ENCODE measurements at regions not wholly inside any gene's neighbourhood (a gene's known extent, or its start where the extent isn't known, plus 50 kb on each side); places are given as distances from the start of the nearest gene placed in this dataset.

GRCh38 chr4:11598591-11598990 lies 169.9 kb upstream of the HS3ST1 start:
- H2BK12ac ChIP-seq (ENCODE audit: low read depth, low read length), result no peak overlapping the region
- TF ChIP-seq CHD1 (IDR thresholded peaks at IDR 0.05; ENCODE audit: low read depth, low read length) (no peak), GTF2F1 (IDR thresholded peaks at IDR 0.05; ENCODE audit: borderline replicate concordance, low read depth, low read length) (no peak), KDM4A (IDR thresholded peaks at IDR 0.05; ENCODE audit: low read depth, low read length, severe bottlenecking) (no peak), ATF3 (IDR thresholded peaks at IDR 0.05; ENCODE audit: insufficient read depth, low read depth, low read length) (no peak), SUZ12 (IDR thresholded peaks at IDR 0.05; ENCODE audit: low read length) (no peak), JUND (IDR thresholded peaks at IDR 0.05; ENCODE audit: low read length) (no peak), POLR2AphosphoS5 (IDR thresholded peaks at IDR 0.05; ENCODE audit: low read depth, low read length) (no peak), E2F6 (IDR thresholded peaks at IDR 0.05) (no peak), BRCA1 (IDR thresholded peaks at IDR 0.05; ENCODE audit: low read depth, low read length) (no peak), RFX5 (IDR thresholded peaks at IDR 0.05; ENCODE audit: borderline replicate concordance, low read depth, low read length) (no peak), YY1 (IDR thresholded peaks at IDR 0.05; ENCODE audit: low read depth, low read length) (no peak), TCF12 (IDR thresholded peaks at IDR 0.05; ENCODE audit: low read depth, low read length) (no peak), CEBPB (IDR thresholded peaks at IDR 0.05; ENCODE audit: low read depth, low read length) (no peak), CBX8 (IDR thresholded peaks at IDR 0.05; ENCODE audit: borderline replicate concordance, low read depth, low read length) (no peak)
- H3K23me2 ChIP-seq (ENCODE audit: low read depth, low read length), result no peaks in the 10 kb centered on the region
- no peak overlapping the region for H3K56ac ChIP-seq (replicated peaks; ENCODE audit: insufficient read length, low read depth, low read length)
- no peaks in the 10 kb centered on the region for H3K79me2 ChIP-seq (ENCODE audit: control insufficient read depth in 1 of 2, insufficient read depth in 2 of 2, low read length in 2 of 2)
- H3K27ac ChIP-seq (ENCODE audit: low read depth, low read length), result no peak overlapping the region
- no peak overlapping the region for H2BK120ac ChIP-seq (replicated peaks; ENCODE audit: low read depth, low read length)
- no peak overlapping the region for H3K4ac ChIP-seq (replicated peaks; ENCODE audit: insufficient read length, low read depth, low read length)
- no peak overlapping the region for H3K18ac ChIP-seq (ENCODE audit: extremely low read depth, low read length)
- no peaks in the 10 kb centered on the region for H3K27me3 ChIP-seq (replicated peaks in 1 of 4; ENCODE audit: control insufficient read depth in 3 of 4, extremely low read depth in 1 of 4, insufficient read depth in 3 of 4, low read length in 3 of 4)
- FAIRE-seq (no peak), DNase-seq (ENCODE audit: low read depth in 1 of 2, low spot score in 2 of 2) (no peak)
- H3K4me1 ChIP-seq (replicated peaks in 1 of 4; ENCODE audit: control insufficient read depth in 3 of 4, insufficient read depth in 4 of 4, low read length in 3 of 4), result no peaks in the 10 kb centered on the region
- H2BK20ac ChIP-seq (ENCODE audit: low read length), result no peak overlapping the region
- WGBS, 2 experiments (ENCODE audit: extremely low coverage in 1 of 2, insufficient coverage in 1 of 2, insufficient read length in 1 of 2, insufficient replicate concordance in 2 of 2, low coverage in 1 of 2, low lambda C conversion rate in 2 of 2, missing lambda C conversion rate in 1 of 2), result 97% methylated on average over 4 of the region's 4 CpGs; no CpG with 5 or more reads in 1 of the 2 experiments
- no peak overlapping the region for H2BK5ac ChIP-seq (ENCODE audit: low read depth, low read length)
- no peaks in the 10 kb centered on the region for H3K9me3 ChIP-seq (ENCODE audit: insufficient read depth in 2 of 2, low read depth in 1 of 2, low read length in 1 of 2)
- no peak overlapping the region for H4K91ac ChIP-seq (replicated peaks; ENCODE audit: insufficient read length, low read length)
- H3K36me3 ChIP-seq (ENCODE audit: control insufficient read depth in 2 of 4, insufficient read depth in 4 of 4, low read length in 3 of 4), result no peaks in the 10 kb centered on the region
- H3K14ac ChIP-seq (ENCODE audit: insufficient read length), result no peak overlapping the region
- ChIA-PET CTCF (ENCODE audit: partially characterized antibody) (no interaction called here), POLR2A (ENCODE audit: partially characterized antibody) (no interaction called here)
- no peak overlapping the region for H4K5ac ChIP-seq (ENCODE audit: insufficient read length, low read depth, low read length)
- H4K20me1 ChIP-seq (replicated peaks in 1 of 2; ENCODE audit: control insufficient read depth in 1 of 2, insufficient read depth in 2 of 2, low read length in 2 of 2), result no peaks in the 10 kb centered on the region
- H4K8ac ChIP-seq (ENCODE audit: extremely low read depth, insufficient read depth, low read length), result no peak overlapping the region
- no peak overlapping the region for H2AK5ac ChIP-seq (ENCODE audit: low read depth, low read length)
- H3K79me1 ChIP-seq (ENCODE audit: low read depth, low read length), result no peaks in the 10 kb centered on the region
- H3K23ac ChIP-seq (ENCODE audit: insufficient read length), result no peak overlapping the region
- H3K9ac ChIP-seq (replicated peaks in 1 of 4; ENCODE audit: extremely low read depth in 1 of 4, low read depth in 3 of 4, low read length in 3 of 4), result no peak overlapping the region
- no peak overlapping the region for H2BK15ac ChIP-seq (ENCODE audit: low read length)
- H2AFZ ChIP-seq (ENCODE audit: low read length), result no peak overlapping the region
- no peak overlapping the region for H3K4me2 ChIP-seq (ENCODE audit: insufficient read depth in 1 of 2, low read depth in 2 of 2, low read length in 2 of 2)
- no peak overlapping the region for H3K4me3 ChIP-seq (ENCODE audit: extremely low read depth in 1 of 4, insufficient read depth in 2 of 4, low read depth in 3 of 4, low read length in 4 of 4)
